ENCODE measurements at regions not wholly inside any gene's neighbourhood (a gene's known extent, or its start where the extent isn't known, plus 50 kb on each side); places are given as distances from the start of the nearest gene placed in this dataset.

- H3K27ac Mint-ChIP-seq, result no peak overlapping the region
- H3K27me3 Mint-ChIP-seq, result peaks cover 5% of the 10 kb centered on the region
- H3K4me1 Mint-ChIP-seq, result no peaks in the 10 kb centered on the region
- H3K9me3 Mint-ChIP-seq, result peaks cover 0 to 3% (median 0%) of the 10 kb centered on the region in 3 donors
- H3K4me3 Mint-ChIP-seq, result no peak overlapping the region
- H3K36me3 Mint-ChIP-seq, result peaks cover 2% of the 10 kb centered on the region
Observed at GRCh38 chr2:167900435-167901114, 346.8 kb downstream of the STK39 start.

- H3K4me1 Mint-ChIP-seq, result no peaks in the 10 kb centered on the region
- no peak overlapping the region for H3K27ac Mint-ChIP-seq
- peaks cover 0 to 3% (median 0%) of the 10 kb centered on the region in 3 donors for H3K9me3 Mint-ChIP-seq
- no peak overlapping the region for H3K4me3 Mint-ChIP-seq
- peaks cover 6% of the 10 kb centered on the region for H3K27me3 Mint-ChIP-seq
- H3K36me3 Mint-ChIP-seq, result peaks cover 2% of the 10 kb centered on the region
Observed at GRCh38 chr2:167898340-167898739, 349.1 kb downstream of the STK39 start.

GRCh38 chr2:167891841-167892240, 355.6 kb downstream of the STK39 start:
- H3K4me3 Mint-ChIP-seq, result peak overlapping the region in 1 of 4 donors; percentile 52
- peaks cover 6% of the 10 kb centered on the region for H3K27me3 Mint-ChIP-seq
- H3K9me3 Mint-ChIP-seq, result peaks cover 3 to 26% (median 8%) of the 10 kb centered on the region in 3 donors
- peak overlapping the region in 1 of 3 donors; percentile 58 for H3K27ac Mint-ChIP-seq
- H3K36me3 Mint-ChIP-seq, result peaks cover 2% of the 10 kb centered on the region
- no peaks in the 10 kb centered on the region for H3K4me1 Mint-ChIP-seq

- no peaks in the 10 kb centered on the region for H3K4me1 Mint-ChIP-seq
- peak overlapping the region in 1 of 4 donors; percentile 48 for H3K4me3 Mint-ChIP-seq
- no peak overlapping the region for H3K27ac Mint-ChIP-seq
- peaks cover 3 to 23% (median 8%) of the 10 kb centered on the region in 3 donors for H3K9me3 Mint-ChIP-seq
- no peaks in the 10 kb centered on the region for H3K36me3 Mint-ChIP-seq
- peaks cover 6% of the 10 kb centered on the region for H3K27me3 Mint-ChIP-seq
Observed at GRCh38 chr2:167890739-167891138, 356.7 kb downstream of the STK39 start.

GRCh38 chr2:167880415-167880814, 367.0 kb downstream of the STK39 start:
- H3K27ac Mint-ChIP-seq, result no peak overlapping the region
- H3K27me3 Mint-ChIP-seq, result peaks cover 4% of the 10 kb centered on the region
- H3K36me3 Mint-ChIP-seq, result no peaks in the 10 kb centered on the region
- peaks cover 0 to under 1% (median 0%) of the 10 kb centered on the region in 3 donors for H3K9me3 Mint-ChIP-seq
- H3K4me3 Mint-ChIP-seq, result no peak overlapping the region
- no peaks in the 10 kb centered on the region for H3K4me1 Mint-ChIP-seq

- Mint-ChIP-seq H3K27ac (no peak overlapping the region), H3K4me3 (no peak overlapping the region), H3K36me3 (no peaks in the 10 kb centered on the region), H3K4me1 (no peaks in the 10 kb centered on the region), H3K27me3 (peaks cover 2% of the 10 kb centered on the region), H3K9me3 (peaks cover 0 to 6% (median 6%) of the 10 kb centered on the region in 3 donors)
Observed at GRCh38 chr2:167875529-167875928, 371.9 kb downstream of the STK39 start.

- Mint-ChIP-seq H3K36me3 (no peaks in the 10 kb centered on the region), H3K9me3 (peaks cover 0 to 6% (median 6%) of the 10 kb centered on the region in 3 donors), H3K27me3 (peaks cover 2% of the 10 kb centered on the region), H3K27ac (no peak overlapping the region), H3K4me1 (no peaks in the 10 kb centered on the region), H3K4me3 (no peak overlapping the region)
Observed at GRCh38 chr2:167874812-167875211, 372.6 kb downstream of the STK39 start.

GRCh38 chr2:167871286-167871685, 376.1 kb downstream of the STK39 start:
- Mint-ChIP-seq H3K27me3 (no peaks in the 10 kb centered on the region), H3K9me3 (peaks cover 0 to 6% (median 6%) of the 10 kb centered on the region in 3 donors), H3K36me3 (no peaks in the 10 kb centered on the region), H3K27ac (no peak overlapping the region), H3K4me3 (no peak overlapping the region), H3K4me1 (no peaks in the 10 kb centered on the region)

GRCh38 chr2:167869200-167869599, 378.2 kb downstream of the STK39 start:
- Mint-ChIP-seq H3K27me3 (no peaks in the 10 kb centered on the region), H3K4me1 (no peaks in the 10 kb centered on the region), H3K27ac (no peak overlapping the region), H3K36me3 (no peaks in the 10 kb centered on the region), H3K9me3 (peaks cover 0 to under 1% (median 0%) of the 10 kb centered on the region in 3 donors), H3K4me3 (no peak overlapping the region)

GRCh38 chr2:167863377-167863776, 384.0 kb downstream of the STK39 start:
- no peaks in the 10 kb centered on the region for H3K9me3 Mint-ChIP-seq
- peaks cover 2% of the 10 kb centered on the region for H3K27me3 Mint-ChIP-seq
- H3K4me1 Mint-ChIP-seq, result peaks cover 0 to 3% (median 0%) of the 10 kb centered on the region in 3 donors
- no peak overlapping the region for H3K27ac Mint-ChIP-seq
- H3K36me3 Mint-ChIP-seq, result no peaks in the 10 kb centered on the region
- no peak overlapping the region for H3K4me3 Mint-ChIP-seq

- Mint-ChIP-seq H3K4me1 (peaks cover 0 to 3% (median 0%) of the 10 kb centered on the region in 3 donors), H3K36me3 (no peaks in the 10 kb centered on the region), H3K27ac (no peak overlapping the region), H3K9me3 (no peaks in the 10 kb centered on the region), H3K4me3 (no peak overlapping the region), H3K27me3 (peaks cover 2% of the 10 kb centered on the region)
Observed at GRCh38 chr2:167862782-167863181, 384.6 kb downstream of the STK39 start.

- Mint-ChIP-seq H3K4me3 (no peak overlapping the region), H3K27ac (no peak overlapping the region), H3K4me1 (peaks cover 0 to 3% (median 0%) of the 10 kb centered on the region in 3 donors)
Observed at GRCh38 chr2:167862296-167862695, 385.1 kb downstream of the STK39 start.

GRCh38 chr2:167861574-167862193, 385.7 kb downstream of the STK39 start:
- peaks cover 0 to 1% (median 0%) of the 10 kb centered on the region in 3 donors for H3K9me3 Mint-ChIP-seq
- H3K4me3 Mint-ChIP-seq, result no peak overlapping the region
- H3K27me3 Mint-ChIP-seq, result peaks cover 2% of the 10 kb centered on the region

More at GRCh38 chr2:167862296-167862695, 385.1 kb downstream of the STK39 start:
- Mint-ChIP-seq H3K9me3 (peaks cover 0 to 1% (median 0%) of the 10 kb centered on the region in 3 donors), H3K27me3 (peaks cover 2% of the 10 kb centered on the region), H3K36me3 (no peaks in the 10 kb centered on the region)

GRCh38 chr2:167860082-167860481, 387.3 kb downstream of the STK39 start:
- Mint-ChIP-seq H3K4me1 (peaks cover 0 to 3% (median 0%) of the 10 kb centered on the region in 3 donors), H3K36me3 (no peaks in the 10 kb centered on the region), H3K27ac (no peak overlapping the region)

More at GRCh38 chr2:167861574-167862193, 385.7 kb downstream of the STK39 start:
- Mint-ChIP-seq H3K27ac (no peak overlapping the region), H3K36me3 (no peaks in the 10 kb centered on the region), H3K4me1 (peaks cover 0 to 3% (median 0%) of the 10 kb centered on the region in 3 donors)

GRCh38 chr2:167859676-167860075, 387.7 kb downstream of the STK39 start:
- Mint-ChIP-seq H3K9me3 (peaks cover 0 to 1% (median 0%) of the 10 kb centered on the region in 3 donors), H3K27ac (no peak overlapping the region), H3K27me3 (peaks cover 2% of the 10 kb centered on the region), H3K36me3 (no peaks in the 10 kb centered on the region), H3K4me3 (no peak overlapping the region), H3K4me1 (peaks cover 0 to 3% (median 0%) of the 10 kb centered on the region in 3 donors)

More at GRCh38 chr2:167860082-167860481, 387.3 kb downstream of the STK39 start:
- peaks cover 0 to 1% (median 0%) of the 10 kb centered on the region in 3 donors for H3K9me3 Mint-ChIP-seq
- peaks cover 2% of the 10 kb centered on the region for H3K27me3 Mint-ChIP-seq
- H3K4me3 Mint-ChIP-seq, result no peak overlapping the region
